ENCODE measurements at regions not wholly inside any gene's neighbourhood (a gene's known extent, or its start where the extent isn't known, plus 50 kb on each side); places are given as distances from the start of the nearest gene placed in this dataset.
A peak's percentile ranks its signal among the peaks of the same experiment; 100 is the strongest.

DNA sequence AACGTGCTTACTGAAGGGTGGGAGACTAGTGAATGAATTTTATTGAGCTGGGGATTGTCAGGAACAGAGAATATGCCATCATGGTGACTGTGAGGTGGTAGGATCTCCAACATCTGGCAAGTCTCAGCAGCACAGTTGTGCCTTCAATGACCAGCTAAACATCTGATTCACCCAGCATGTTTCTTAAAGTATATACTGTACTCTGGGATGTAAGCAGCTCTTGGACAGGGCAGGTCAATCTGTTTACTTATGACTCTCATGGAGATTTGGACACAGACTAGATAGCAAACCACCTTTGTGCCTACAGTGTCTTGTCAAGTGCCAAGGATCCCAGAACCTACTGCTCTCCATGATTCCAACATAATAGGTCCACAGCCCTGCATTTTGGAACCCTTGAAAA lies 801.0 kb upstream of the CITED2 start:
- Histone ChIP-seq H2AFZ (ENCODE audit: low read depth, low read length, severe bottlenecking) (no peak overlapping the region), H3K4me2 (ENCODE audit: low read depth, low read length, poor library complexity, severe bottlenecking) (no peak overlapping the region), H3K27me3 (ENCODE audit: low read length) (no peaks in the 10 kb centered on the region), H4K20me1 (ENCODE audit: low read depth, low read length) (no peaks in the 10 kb centered on the region), H3F3A (ENCODE audit: insufficient read depth) (no peaks in the 10 kb centered on the region), H3K79me2 (ENCODE audit: insufficient read depth, low read length) (no peaks in the 10 kb centered on the region), H3K9me3 (ENCODE audit: insufficient read depth, low read length) (no peaks in the 10 kb centered on the region), H3K36me3 (ENCODE audit: low read length) (no peaks in the 10 kb centered on the region), H3K4me3 (ENCODE audit: insufficient read depth, low read length, poor library complexity, severe bottlenecking) (no peak overlapping the region), H3K9me2 (replicated peaks; ENCODE audit: insufficient read depth, low read length) (no peaks in the 10 kb centered on the region), H3K9ac (ENCODE audit: low read length) (no peak overlapping the region), H3K27ac (ENCODE audit: low read depth, low read length) (no peak overlapping the region)
- no peak for TF ChIP-seq EZH2phosphoT487 (conservative IDR thresholded peaks at IDR 0.05; ENCODE audit: low read length)

- Histone ChIP-seq H3K9me2 (replicated peaks; ENCODE audit: insufficient read depth, low read length) (no peaks in the 10 kb centered on the region), H3F3A (ENCODE audit: insufficient read depth) (no peaks in the 10 kb centered on the region), H3K27ac (ENCODE audit: low read depth, low read length) (no peak overlapping the region), H3K9ac (ENCODE audit: low read length) (no peak overlapping the region), H3K79me2 (ENCODE audit: insufficient read depth, low read length) (no peaks in the 10 kb centered on the region), H4K20me1 (ENCODE audit: low read depth, low read length) (no peaks in the 10 kb centered on the region), H3K4me2 (ENCODE audit: low read depth, low read length, poor library complexity, severe bottlenecking) (no peak overlapping the region), H3K4me3 (ENCODE audit: insufficient read depth, low read length, poor library complexity, severe bottlenecking) (no peak overlapping the region), H3K9me3 (ENCODE audit: insufficient read depth, low read length) (no peaks in the 10 kb centered on the region), H3K36me3 (ENCODE audit: low read length) (no peaks in the 10 kb centered on the region), H2AFZ (ENCODE audit: low read depth, low read length, severe bottlenecking) (peak overlapping the region; percentile 17), H3K27me3 (ENCODE audit: low read length) (no peaks in the 10 kb centered on the region)
- TF ChIP-seq, protein P1, sequence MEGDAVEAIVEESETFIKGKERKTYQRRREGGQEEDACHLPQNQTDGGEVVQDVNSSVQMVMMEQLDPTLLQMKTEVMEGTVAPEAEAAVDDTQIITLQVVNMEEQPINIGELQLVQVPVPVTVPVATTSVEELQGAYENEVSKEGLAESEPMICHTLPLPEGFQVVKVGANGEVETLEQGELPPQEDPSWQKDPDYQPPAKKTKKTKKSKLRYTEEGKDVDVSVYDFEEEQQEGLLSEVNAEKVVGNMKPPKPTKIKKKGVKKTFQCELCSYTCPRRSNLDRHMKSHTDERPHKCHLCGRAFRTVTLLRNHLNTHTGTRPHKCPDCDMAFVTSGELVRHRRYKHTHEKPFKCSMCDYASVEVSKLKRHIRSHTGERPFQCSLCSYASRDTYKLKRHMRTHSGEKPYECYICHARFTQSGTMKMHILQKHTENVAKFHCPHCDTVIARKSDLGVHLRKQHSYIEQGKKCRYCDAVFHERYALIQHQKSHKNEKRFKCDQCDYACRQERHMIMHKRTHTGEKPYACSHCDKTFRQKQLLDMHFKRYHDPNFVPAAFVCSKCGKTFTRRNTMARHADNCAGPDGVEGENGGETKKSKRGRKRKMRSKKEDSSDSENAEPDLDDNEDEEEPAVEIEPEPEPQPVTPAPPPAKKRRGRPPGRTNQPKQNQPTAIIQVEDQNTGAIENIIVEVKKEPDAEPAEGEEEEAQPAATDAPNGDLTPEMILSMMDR (IDR thresholded peaks at IDR 0.05; ENCODE audit: insufficient read depth, low read length, poor library complexity, severe bottlenecking): no peak
- no peak for TF ChIP-seq EZH2phosphoT487 (conservative IDR thresholded peaks at IDR 0.05; ENCODE audit: low read length)
Measured at GRCh38 chr6:140174524-140174923, 800.1 kb upstream of the CITED2 start.

- Histone ChIP-seq H3K79me2 (ENCODE audit: insufficient read depth, low read length) (no peaks in the 10 kb centered on the region), H3K36me3 (ENCODE audit: low read length) (no peaks in the 10 kb centered on the region), H3K9ac (ENCODE audit: low read length) (no peak overlapping the region), H3K4me2 (ENCODE audit: low read depth, low read length, poor library complexity, severe bottlenecking) (no peak overlapping the region), H4K20me1 (ENCODE audit: low read depth, low read length) (no peaks in the 10 kb centered on the region), H3K27me3 (ENCODE audit: low read length) (no peaks in the 10 kb centered on the region), H3K9me3 (ENCODE audit: insufficient read depth, low read length) (no peaks in the 10 kb centered on the region), H3K4me3 (ENCODE audit: insufficient read depth, low read length, poor library complexity, severe bottlenecking) (no peak overlapping the region), H3F3A (ENCODE audit: insufficient read depth) (no peaks in the 10 kb centered on the region), H3K27ac (ENCODE audit: low read depth, low read length) (no peak overlapping the region), H3K9me2 (replicated peaks; ENCODE audit: insufficient read depth, low read length) (no peaks in the 10 kb centered on the region), H2AFZ (ENCODE audit: low read depth, low read length, severe bottlenecking) (no peak overlapping the region)
- TF ChIP-seq, protein P1 (IDR thresholded peaks at IDR 0.05; ENCODE audit: insufficient read depth, low read length, poor library complexity, severe bottlenecking): no peak
- TF ChIP-seq EZH2phosphoT487 (conservative IDR thresholded peaks at IDR 0.05; ENCODE audit: low read length): no peak
Measured at GRCh38 chr6:140168365-140168764, 793.9 kb upstream of the CITED2 start.

DNA sequence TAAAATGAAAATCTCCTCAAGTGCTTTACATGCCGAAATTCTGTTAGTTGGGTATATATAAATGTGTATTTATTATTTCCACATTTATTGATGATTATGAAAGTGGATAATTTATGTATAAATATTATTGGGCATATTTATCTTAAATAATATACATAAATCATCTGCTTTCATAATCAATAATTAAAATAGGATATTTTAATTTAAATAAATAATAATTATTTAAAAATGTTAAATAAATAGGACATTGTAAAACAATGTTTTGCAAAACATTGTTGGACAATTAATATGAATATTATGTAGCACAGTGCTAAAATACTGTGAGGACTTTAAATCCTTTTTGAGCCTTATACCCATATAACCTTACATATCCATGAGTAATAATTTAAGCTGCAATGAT lies 786.5 kb upstream of the CITED2 start:
- TF ChIP-seq, protein P1 (IDR thresholded peaks at IDR 0.05; ENCODE audit: insufficient read depth, low read length, poor library complexity, severe bottlenecking): no peak
- TF ChIP-seq EZH2phosphoT487 (conservative IDR thresholded peaks at IDR 0.05; ENCODE audit: low read length): no peak
- H3K9me2 ChIP-seq (replicated peaks; ENCODE audit: insufficient read depth, low read length): no peaks in the 10 kb centered on the region
- H3K27me3 ChIP-seq (ENCODE audit: low read length): no peaks in the 10 kb centered on the region
- no peaks in the 10 kb centered on the region for H3K79me2 ChIP-seq (ENCODE audit: insufficient read depth, low read length)
- no peak overlapping the region for H3K27ac ChIP-seq (ENCODE audit: low read depth, low read length)
- H3F3A ChIP-seq (ENCODE audit: insufficient read depth): no peaks in the 10 kb centered on the region
- no peak overlapping the region for H3K4me2 ChIP-seq (ENCODE audit: low read depth, low read length, poor library complexity, severe bottlenecking)
- no peaks in the 10 kb centered on the region for H3K9me3 ChIP-seq (ENCODE audit: insufficient read depth, low read length)
- H3K4me3 ChIP-seq (ENCODE audit: insufficient read depth, low read length, poor library complexity, severe bottlenecking): no peak overlapping the region
- H3K9ac ChIP-seq (ENCODE audit: low read length): no peak overlapping the region
- H4K20me1 ChIP-seq (ENCODE audit: low read depth, low read length): no peaks in the 10 kb centered on the region
- H3K36me3 ChIP-seq (ENCODE audit: low read length): no peaks in the 10 kb centered on the region
- no peak overlapping the region for H2AFZ ChIP-seq (ENCODE audit: low read depth, low read length, severe bottlenecking)
